HG02852 (cell line): ENCODE measurements at regions not wholly inside any gene's neighbourhood (a gene's known extent, or its start where the extent isn't known, plus 50 kb on each side); places are given as distances from the start of the nearest gene placed in this dataset.
"Not testable (repeated sequence)": the region's sequence is repeated elsewhere in the genome, so short reads cannot be mapped to it uniquely, and the experiment has no call there.

Experiments used
- ATAC-seq: cut with Tn5 transposase; IDR thresholded peaks from one replicate; pipeline ENCODE4 v1.9.1; 2021; ENCODE audit warnings: mild to moderate bottlenecking, moderate library complexity; ENCODE audit not compliant: unreplicated experiment

GRCh38 chr16:58863042-58863441, 128.9 kb upstream of the GOT2 start:
- ATAC-seq, result no peak

- ATAC-seq, result no peak
Observed at GRCh38 chr16:58862334-58863021, 128.4 kb upstream of the GOT2 start.

- ATAC-seq, result no peak
Observed at GRCh38 chr16:58859958-58860669, 126.0 kb upstream of the GOT2 start.

GRCh38 chr16:58858577-58858976, 124.5 kb upstream of the GOT2 start:
- ATAC-seq, result not testable (repeated sequence)

GRCh38 chr16:58855291-58855863, 121.3 kb upstream of the GOT2 start:
- no peak for ATAC-seq

GRCh38 chr16:58853854-58854791, 120.0 kb upstream of the GOT2 start:
- ATAC-seq, result peak; percentile 76

GRCh38 chr16:58850678-58851020, 116.5 kb upstream of the GOT2 start:
- no peak for ATAC-seq

GRCh38 chr16:58850019-58850677, 116.0 kb upstream of the GOT2 start:
- ATAC-seq, result no peak

- ATAC-seq, result no peak
Observed at GRCh38 chr16:58848662-58849002, 114.5 kb upstream of the GOT2 start.

- no peak for ATAC-seq
Observed at GRCh38 chr16:58847902-58848661, 114.0 kb upstream of the GOT2 start.

GRCh38 chr16:58846226-58846625, 112.1 kb upstream of the GOT2 start:
- ATAC-seq, result not testable (repeated sequence)

GRCh38 chr16:58843675-58844074, 109.6 kb upstream of the GOT2 start:
- ATAC-seq, result no peak

- peak; percentile 7 for ATAC-seq
Observed at GRCh38 chr16:58842746-58843145, 108.6 kb upstream of the GOT2 start.

- peak; percentile 51 for ATAC-seq
Observed at GRCh38 chr16:58842156-58842555, 108.0 kb upstream of the GOT2 start.

- ATAC-seq, result no peak
Observed at GRCh38 chr16:58837950-58838349, 103.8 kb upstream of the GOT2 start.

- no peak for ATAC-seq
Observed at GRCh38 chr16:58836427-58836826, 102.3 kb upstream of the GOT2 start.

GRCh38 chr16:58832386-58832895, 98.3 kb upstream of the GOT2 start:
- no peak for ATAC-seq

GRCh38 chr16:58831386-58831785, 97.3 kb upstream of the GOT2 start:
- no peak for ATAC-seq

- no peak for ATAC-seq
Observed at GRCh38 chr16:58828901-58829545, 94.9 kb upstream of the GOT2 start.
